ENCODE measurements at regions not wholly inside any gene's neighbourhood (a gene's known extent, or its start where the extent isn't known, plus 50 kb on each side); places are given as distances from the start of the nearest gene placed in this dataset.

DNA sequence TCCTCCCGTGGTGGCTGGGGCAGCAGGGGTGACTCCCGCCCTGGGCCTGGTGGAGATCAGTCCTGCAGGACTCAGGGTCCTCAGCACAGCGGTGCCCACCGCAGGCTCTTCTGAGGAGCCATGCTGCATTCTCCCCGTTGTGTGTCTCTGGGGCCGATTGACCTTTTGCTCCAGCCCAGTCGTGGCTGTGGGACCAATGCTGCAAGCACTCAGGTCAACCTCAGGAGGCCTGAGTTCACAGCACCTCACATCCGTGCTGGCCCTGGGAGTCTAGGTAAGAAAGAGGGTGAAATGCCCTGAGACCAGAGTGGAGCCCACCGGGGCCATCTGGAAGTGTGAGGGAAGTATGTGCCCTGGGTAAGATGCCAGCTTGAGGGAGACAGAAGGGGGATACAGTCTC, 316.1 kb upstream of the B3GAT1 start:
- TF ChIP-seq CTCF (IDR thresholded peaks at IDR 0.05; ENCODE audit: low read depth, low read length, missing control alignments): no peak
- no peak for DNase-seq (ENCODE audit: extremely low read depth, low read depth)
- H3K4me3 ChIP-seq (replicated peaks; ENCODE audit: low read depth, low read length): no peak overlapping the region

DNA sequence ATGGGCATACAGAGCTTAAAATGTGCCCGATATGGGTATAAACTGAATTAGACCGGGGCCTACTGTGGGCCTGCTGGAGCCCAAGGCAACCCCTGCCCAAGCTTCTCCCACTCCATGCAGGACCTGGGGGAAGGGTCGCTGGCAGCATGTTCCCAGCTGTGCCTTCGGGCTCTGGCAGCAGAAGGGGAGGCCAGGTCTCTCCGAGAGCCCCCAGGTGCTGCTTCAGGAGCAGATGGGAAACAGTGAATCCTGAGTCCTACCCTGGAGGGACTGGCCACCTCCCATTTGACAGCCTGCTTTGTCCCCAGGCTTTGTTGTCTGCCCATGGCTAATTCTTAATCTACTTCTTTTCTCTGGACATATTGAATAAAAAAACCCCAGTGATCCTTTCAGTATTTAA, 315.6 kb upstream of the B3GAT1 start:
- TF ChIP-seq CTCF (IDR thresholded peaks at IDR 0.05; ENCODE audit: low read depth, low read length, missing control alignments): no peak
- DNase-seq (ENCODE audit: extremely low read depth, low read depth): no peak
- no peak overlapping the region for H3K4me3 ChIP-seq (replicated peaks; ENCODE audit: low read depth, low read length)

- no peak overlapping the region for H3K4me3 ChIP-seq (replicated peaks; ENCODE audit: low read depth, low read length)
- DNase-seq (ENCODE audit: extremely low read depth, low read depth): no peak
- TF ChIP-seq CTCF (IDR thresholded peaks at IDR 0.05; ENCODE audit: low read depth, low read length, missing control alignments): no peak
Observed at GRCh38 chr11:134727204-134727603, 315.2 kb upstream of the B3GAT1 start.

DNA sequence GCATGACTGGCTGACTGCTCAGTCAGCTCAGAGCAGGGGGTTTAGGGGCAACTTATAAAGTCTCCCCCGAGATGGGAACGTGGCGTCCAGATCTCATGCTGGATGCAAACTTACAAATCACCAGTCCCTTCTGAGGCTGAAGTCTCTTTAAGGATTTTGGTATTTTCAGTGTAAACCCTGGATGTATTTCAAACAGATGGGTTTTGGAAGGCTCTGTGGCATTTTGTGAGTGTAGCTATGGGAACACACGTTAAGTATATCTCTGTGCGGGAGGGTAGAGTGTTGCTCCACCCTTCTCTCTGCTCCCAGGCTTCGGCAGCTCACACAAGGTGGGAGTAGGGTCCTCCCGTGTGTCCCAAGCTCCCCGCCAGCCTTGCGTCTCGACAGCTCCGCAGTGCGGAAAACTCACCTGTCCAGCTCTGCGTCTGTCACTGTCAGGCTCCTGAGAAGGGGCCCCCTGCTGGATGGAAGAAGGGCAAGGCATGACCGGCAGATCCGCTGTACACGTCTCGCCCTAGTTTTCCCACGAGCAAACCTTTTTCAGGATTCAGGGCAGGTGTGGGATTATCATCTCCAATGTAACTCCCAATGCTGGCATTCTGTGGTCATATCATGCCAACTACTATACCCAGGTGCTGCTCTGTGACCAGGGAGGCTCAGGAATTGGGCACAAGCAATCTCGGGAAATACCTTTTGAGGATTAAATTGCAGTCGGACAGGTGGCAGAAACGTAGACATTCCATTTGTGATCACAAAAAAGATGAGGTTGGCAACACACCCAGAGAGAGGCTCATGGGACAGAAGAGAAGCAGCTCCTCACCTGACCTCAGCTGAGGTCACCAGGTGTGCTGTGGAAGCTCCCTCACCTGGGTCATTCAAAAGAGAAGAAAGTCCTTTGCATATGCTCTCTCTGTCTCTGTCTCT, 313.9 kb upstream of the B3GAT1 start:
- no peak overlapping the region for H3K4me3 ChIP-seq (replicated peaks; ENCODE audit: low read depth, low read length)
- DNase-seq (ENCODE audit: extremely low read depth, low read depth): no peak
- TF ChIP-seq CTCF (IDR thresholded peaks at IDR 0.05; ENCODE audit: low read depth, low read length, missing control alignments): no peak

DNA sequence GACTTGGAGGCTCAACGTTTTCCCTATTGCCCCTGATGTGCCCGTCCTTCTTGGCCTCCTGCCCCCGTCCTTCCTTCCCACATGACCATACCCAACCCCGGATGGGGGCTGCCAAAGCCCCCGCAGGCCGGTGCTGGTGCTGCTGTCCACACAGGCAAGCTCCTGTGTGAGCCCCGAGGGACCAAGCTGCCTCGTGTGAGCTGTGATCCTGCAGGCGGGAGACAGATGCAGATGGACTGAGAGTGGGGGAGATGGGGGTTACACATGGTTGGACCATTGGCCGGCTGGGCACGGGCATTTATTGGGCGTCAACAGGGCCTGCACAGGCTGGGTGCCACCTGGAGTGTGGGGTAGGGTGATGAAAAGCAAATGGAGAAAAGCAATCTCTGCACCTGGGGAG, 313.2 kb upstream of the B3GAT1 start:
- no peak for DNase-seq (ENCODE audit: extremely low read depth, low read depth)
- no peak overlapping the region for H3K4me3 ChIP-seq (replicated peaks; ENCODE audit: low read depth, low read length)
- TF ChIP-seq CTCF (IDR thresholded peaks at IDR 0.05; ENCODE audit: low read depth, low read length, missing control alignments): no peak

GRCh38 chr11:134724779-134725140, 312.7 kb upstream of the B3GAT1 start:
- TF ChIP-seq CTCF (IDR thresholded peaks at IDR 0.05; ENCODE audit: low read depth, low read length, missing control alignments): no peak
- H3K4me3 ChIP-seq (replicated peaks; ENCODE audit: low read depth, low read length): no peak overlapping the region
- no peak for DNase-seq (ENCODE audit: extremely low read depth, low read depth)

Measured in HFF-Myc (cell line).